Neural cell (in vitro differentiated cells): ENCODE measurements at regions not wholly inside any gene's neighbourhood (a gene's known extent, or its start where the extent isn't known, plus 50 kb on each side); places are given as distances from the start of the nearest gene placed in this dataset.

Experiments used
- CTCF ChIP-seq: fragments of 450-650 bp; IDR thresholded peaks from 2 replicates; pipeline ENCODE4 v1.5.1; 2014; ENCODE audit warnings: antibody characterized with exemption, mild to moderate bottlenecking, moderate library complexity; ENCODE audit not compliant: poor library complexity, severe bottlenecking
- EZH2 ChIP-seq: fragments of 200-600, 300-800 bp; shearing (Covaris generic), sonication (generic); IDR thresholded peaks from 2 replicates; pipeline ENCODE4 v1.6.1; 2014; ENCODE audit warnings: antibody characterized with exemption, low read length, borderline replicate concordance, mild to moderate bottlenecking; ENCODE audit not compliant: insufficient read depth, poor library complexity, severe bottlenecking
- POLR2AphosphoS5 ChIP-seq: IDR thresholded peaks from 2 replicates; pipeline ENCODE4 v1.6.1; 2012
- TAF1 ChIP-seq: IDR thresholded peaks from 2 replicates; pipeline ENCODE4 v1.6.1; 2012; ENCODE audit warnings: low read depth

DNA sequence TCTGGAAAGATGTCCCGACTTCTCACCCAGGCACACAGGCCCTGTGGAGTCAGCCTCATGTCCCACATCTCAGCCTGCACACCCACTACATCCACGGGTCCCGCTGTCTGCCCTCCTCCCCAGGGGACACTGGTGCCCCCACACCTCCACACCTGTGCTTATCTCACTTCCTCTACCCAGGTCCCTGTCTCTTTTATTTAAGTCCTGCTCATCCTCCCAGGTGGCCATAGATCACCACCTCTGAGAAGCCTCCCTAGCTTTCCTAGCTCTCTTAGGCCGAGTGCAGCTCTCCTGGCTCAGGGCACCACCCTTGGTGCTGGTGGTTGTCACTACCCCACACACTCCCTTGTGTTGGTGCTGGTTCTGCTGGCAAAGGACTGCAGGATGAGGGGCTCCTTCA, 143.6 kb upstream of the PITX1 start:
- TF ChIP-seq CTCF = no peak
- TF ChIP-seq EZH2 = no peak
- TF ChIP-seq TAF1 = no peak
- no peak for TF ChIP-seq POLR2AphosphoS5
